ENCODE measurements at regions not wholly inside any gene's neighbourhood (a gene's known extent, or its start where the extent isn't known, plus 50 kb on each side); places are given as distances from the start of the nearest gene placed in this dataset.

DNA sequence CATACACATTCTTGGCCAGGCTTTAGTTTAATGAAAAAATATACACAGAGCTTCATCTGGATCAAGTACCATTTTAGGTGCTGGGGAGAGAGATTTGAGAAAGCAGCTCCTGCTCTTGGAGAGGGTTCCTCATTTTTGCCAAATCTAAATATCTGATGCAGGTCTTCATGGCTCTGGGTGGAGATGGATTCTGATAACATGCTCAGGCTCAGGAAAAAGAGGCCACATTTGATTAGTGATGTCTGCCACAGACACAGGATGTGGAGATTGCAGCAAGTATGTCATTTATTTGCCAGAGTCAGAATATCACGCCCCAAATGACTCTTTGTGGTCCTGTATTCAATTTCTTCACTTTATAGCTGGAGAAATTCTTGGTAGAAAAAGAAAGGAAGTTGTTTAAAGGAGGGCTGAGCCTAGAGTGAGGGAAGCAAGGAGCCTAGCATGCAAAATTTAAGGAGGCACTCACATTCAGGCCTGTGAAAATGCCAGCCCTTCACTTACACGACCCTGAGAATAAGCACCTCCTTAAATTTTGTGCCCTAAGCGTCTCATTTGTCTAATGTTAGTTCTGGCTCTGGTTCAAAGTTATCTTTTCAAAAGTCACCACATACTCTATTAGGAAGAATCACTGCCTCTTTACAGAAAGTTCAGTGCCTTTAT lies 492.9 kb upstream of the TBX3 start:
- Histone ChIP-seq H3K9me3 (no peaks in the 10 kb centered on the region), H3K4me1 (no peaks in the 10 kb centered on the region), H3K27ac (no peak overlapping the region), H3K27me3 (no peaks in the 10 kb centered on the region), H3K36me3 (no peaks in the 10 kb centered on the region), H3K4me3 (no peak overlapping the region)
- DNase-seq (no peak), ATAC-seq (ENCODE audit: low FRiP score in 2 of 2) (no peak)
- 57 to 70% methylated on average over 3 of the region's 3 CpGs for WGBS, 2 donors
- TF ChIP-seq EP300 (IDR thresholded peaks at IDR 0.05) (no peak), POLR2A (IDR thresholded peaks at IDR 0.05) (no peak), POLR2AphosphoS5 (IDR thresholded peaks at IDR 0.05) (no peak)
- TF ChIP-seq, protein P1, sequence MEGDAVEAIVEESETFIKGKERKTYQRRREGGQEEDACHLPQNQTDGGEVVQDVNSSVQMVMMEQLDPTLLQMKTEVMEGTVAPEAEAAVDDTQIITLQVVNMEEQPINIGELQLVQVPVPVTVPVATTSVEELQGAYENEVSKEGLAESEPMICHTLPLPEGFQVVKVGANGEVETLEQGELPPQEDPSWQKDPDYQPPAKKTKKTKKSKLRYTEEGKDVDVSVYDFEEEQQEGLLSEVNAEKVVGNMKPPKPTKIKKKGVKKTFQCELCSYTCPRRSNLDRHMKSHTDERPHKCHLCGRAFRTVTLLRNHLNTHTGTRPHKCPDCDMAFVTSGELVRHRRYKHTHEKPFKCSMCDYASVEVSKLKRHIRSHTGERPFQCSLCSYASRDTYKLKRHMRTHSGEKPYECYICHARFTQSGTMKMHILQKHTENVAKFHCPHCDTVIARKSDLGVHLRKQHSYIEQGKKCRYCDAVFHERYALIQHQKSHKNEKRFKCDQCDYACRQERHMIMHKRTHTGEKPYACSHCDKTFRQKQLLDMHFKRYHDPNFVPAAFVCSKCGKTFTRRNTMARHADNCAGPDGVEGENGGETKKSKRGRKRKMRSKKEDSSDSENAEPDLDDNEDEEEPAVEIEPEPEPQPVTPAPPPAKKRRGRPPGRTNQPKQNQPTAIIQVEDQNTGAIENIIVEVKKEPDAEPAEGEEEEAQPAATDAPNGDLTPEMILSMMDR (IDR thresholded peaks at IDR 0.05): no peak

DNA sequence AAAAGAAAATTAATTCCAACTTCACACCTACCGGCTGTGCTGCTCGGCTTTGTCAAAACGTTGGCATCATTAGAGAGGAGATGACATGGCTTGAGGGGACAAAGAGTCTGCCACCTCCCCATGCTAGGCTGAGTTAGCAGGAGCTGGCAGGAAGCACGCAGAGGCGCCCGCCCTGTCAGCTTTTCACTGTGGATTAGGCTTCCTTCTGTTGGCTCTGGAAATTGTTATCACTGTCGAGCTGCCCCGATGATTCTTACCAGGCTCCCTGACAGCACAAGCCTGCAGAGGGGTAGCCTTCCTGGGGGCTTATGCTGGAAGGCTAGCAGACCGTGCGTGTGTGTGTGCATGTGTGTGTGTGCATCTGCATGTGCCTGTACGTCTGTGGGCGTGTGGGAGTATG lies 490.9 kb upstream of the TBX3 start:
- peak in 1 of 2 donors; percentile 45 for ATAC-seq (ENCODE audit: low FRiP score in 2 of 2)
- no peak for DNase-seq
- 54 to 77% methylated on average over 12 of the region's 12 CpGs for WGBS, 2 donors

DNA sequence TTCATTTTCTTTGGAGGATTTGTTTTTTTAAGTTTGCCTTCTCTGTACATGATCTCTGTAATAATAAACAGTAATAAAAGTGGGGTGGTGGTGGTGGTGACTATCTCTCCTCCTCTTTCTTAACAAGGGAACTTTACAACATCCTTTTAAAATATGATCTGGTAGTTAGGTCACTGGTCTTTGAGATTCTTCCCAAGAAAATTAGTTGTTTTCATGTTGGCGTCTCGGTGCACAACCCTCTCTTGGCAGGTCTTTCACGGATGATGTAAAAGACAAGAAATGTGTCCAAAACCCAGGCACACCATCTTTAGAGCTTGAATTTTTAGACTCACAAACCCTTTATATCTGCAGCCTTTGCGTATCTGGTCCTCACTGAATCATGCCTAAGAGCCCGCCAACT lies 488.5 kb upstream of the TBX3 start:
- Histone ChIP-seq H3K27ac (no peak overlapping the region), H3K4me3 (no peak overlapping the region), H3K9me3 (no peaks in the 10 kb centered on the region), H3K4me1 (no peaks in the 10 kb centered on the region), H3K36me3 (no peaks in the 10 kb centered on the region), H3K27me3 (no peaks in the 10 kb centered on the region)
- TF ChIP-seq POLR2AphosphoS5 (IDR thresholded peaks at IDR 0.05) (no peak), EP300 (IDR thresholded peaks at IDR 0.05) (no peak), POLR2A (IDR thresholded peaks at IDR 0.05) (no peak)
- TF ChIP-seq, protein P1 (IDR thresholded peaks at IDR 0.05): no peak
- ATAC-seq (ENCODE audit: low FRiP score in 2 of 2) (peak in 1 of 2 donors; percentile 34), DNase-seq (no peak)
- 82 to 92% methylated on average over 5 of the region's 5 CpGs for WGBS, 2 donors

More for the DNA sequence above, 490.9 kb upstream of the TBX3 start:
- H3K27me3 ChIP-seq: no peaks in the 10 kb centered on the region
- no peak overlapping the region for H3K27ac ChIP-seq
- no peak for TF ChIP-seq POLR2AphosphoS5 (IDR thresholded peaks at IDR 0.05)
- TF ChIP-seq, protein P1 (IDR thresholded peaks at IDR 0.05): no peak
- no peak for TF ChIP-seq EP300 (IDR thresholded peaks at IDR 0.05)
- TF ChIP-seq POLR2A (IDR thresholded peaks at IDR 0.05): no peak
- no peaks in the 10 kb centered on the region for H3K36me3 ChIP-seq
- H3K9me3 ChIP-seq: no peaks in the 10 kb centered on the region
- H3K4me1 ChIP-seq: no peaks in the 10 kb centered on the region
- H3K4me3 ChIP-seq: no peak overlapping the region

DNA sequence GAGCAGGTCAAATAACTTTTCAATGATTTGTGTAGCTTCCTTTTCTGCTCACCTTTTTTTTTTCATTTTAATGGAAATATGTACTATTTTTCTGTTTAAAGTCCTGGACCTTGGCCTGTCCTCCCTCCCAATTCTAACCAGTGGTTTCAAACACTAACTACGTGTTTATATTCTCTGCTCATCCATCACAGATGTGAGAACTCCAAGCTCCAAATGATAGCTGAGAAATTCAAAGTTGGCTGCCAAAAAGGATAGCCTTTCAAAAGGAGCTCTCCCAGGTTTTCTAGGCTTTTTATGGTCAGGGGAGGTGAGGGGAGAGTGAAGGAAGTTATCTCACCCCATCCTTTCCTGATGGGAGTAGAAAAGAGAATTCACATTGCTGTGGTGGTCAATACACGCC lies 486.0 kb upstream of the TBX3 start:
- ATAC-seq (ENCODE audit: low FRiP score in 2 of 2) (no peak), DNase-seq (no peak)
- no peaks in the 10 kb centered on the region for H3K27me3 ChIP-seq
- TF ChIP-seq, protein P1 (IDR thresholded peaks at IDR 0.05): no peak
- TF ChIP-seq POLR2A (IDR thresholded peaks at IDR 0.05): no peak
- TF ChIP-seq POLR2AphosphoS5 (IDR thresholded peaks at IDR 0.05): no peak
- WGBS, 2 donors: 65 to 71% methylated on average over 2 of the region's 2 CpGs
- no peak overlapping the region for H3K4me3 ChIP-seq
- H3K36me3 ChIP-seq: no peaks in the 10 kb centered on the region
- H3K4me1 ChIP-seq: no peaks in the 10 kb centered on the region
- no peak overlapping the region for H3K27ac ChIP-seq
- no peaks in the 10 kb centered on the region for H3K9me3 ChIP-seq

DNA sequence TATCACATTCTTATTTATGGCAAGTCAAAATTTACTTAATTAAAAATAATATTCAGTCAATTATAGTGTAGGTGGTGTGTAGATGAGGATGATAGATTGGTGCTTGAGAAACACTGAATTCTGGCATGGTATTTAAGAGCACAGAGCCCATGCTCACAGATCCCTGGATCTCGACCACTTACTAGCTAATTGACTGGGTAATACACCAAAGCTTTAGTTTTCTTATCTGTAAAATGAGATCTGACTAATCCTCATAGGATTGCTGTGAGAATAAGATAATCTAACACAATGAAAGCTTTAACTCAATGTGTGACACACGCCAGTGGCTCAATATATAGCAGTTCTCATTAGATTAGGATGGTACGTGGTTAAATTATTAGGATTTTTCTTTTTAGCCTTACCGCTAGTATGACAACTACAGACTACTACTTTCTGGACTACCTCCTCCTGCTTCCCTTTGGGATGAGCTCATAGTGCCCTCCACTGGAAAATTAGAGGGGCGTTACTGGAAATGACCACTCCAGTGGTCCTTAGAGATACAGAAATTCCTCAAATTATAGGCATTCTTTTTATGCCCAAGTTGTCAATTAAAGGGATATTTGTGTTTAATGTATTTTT lies 482.8 kb upstream of the TBX3 start:
- TF ChIP-seq EP300 (IDR thresholded peaks at IDR 0.05): no peak
- TF ChIP-seq, protein P1 (IDR thresholded peaks at IDR 0.05): peak in 1 of 6 experiments; percentile 16
- DNase-seq (no peak), ATAC-seq (ENCODE audit: low FRiP score in 2 of 2) (no peak)
- Histone ChIP-seq H3K27ac (no peak overlapping the region), H3K4me1 (no peaks in the 10 kb centered on the region), H3K9me3 (no peaks in the 10 kb centered on the region), H3K36me3 (no peaks in the 10 kb centered on the region), H3K4me3 (no peak overlapping the region), H3K27me3 (no peaks in the 10 kb centered on the region)
- WGBS, 2 donors: 54 to 60% methylated on average over 5 of the region's 5 CpGs

All from upper lobe of left lung (tissue), 6 donors.